ENCODE measurements at regions not wholly inside any gene's neighbourhood (a gene's known extent, or its start where the extent isn't known, plus 50 kb on each side); places are given as distances from the start of the nearest gene placed in this dataset.
"Not testable (repeated sequence)": the region's sequence is repeated elsewhere in the genome, so short reads cannot be mapped to it uniquely, and the experiment has no call there.

DNA sequence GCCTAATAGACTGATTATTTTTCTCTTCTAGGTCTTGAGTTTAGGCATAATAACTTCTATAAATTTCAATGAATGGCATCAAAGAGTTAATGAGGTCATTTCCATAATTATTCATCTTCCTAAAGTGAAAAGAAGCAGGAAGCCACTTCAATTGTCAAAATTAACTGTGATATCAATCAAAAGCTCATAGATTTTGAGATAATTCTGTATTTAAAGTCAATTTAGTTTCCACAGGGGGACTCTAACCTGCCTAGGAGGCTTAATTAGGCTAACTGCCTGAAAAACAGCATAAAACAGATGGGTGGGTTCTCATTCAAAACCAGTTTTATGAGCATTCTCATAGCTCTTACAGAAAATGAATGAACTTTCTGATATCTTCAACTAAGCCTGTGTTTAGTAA lies 177.8 kb downstream of the OTOL1 start:
- H3K4me2 ChIP-seq (ENCODE audit: insufficient read depth, insufficient read length, low read length), result no peak overlapping the region
- no peak overlapping the region for H3K4ac ChIP-seq (ENCODE audit: low read depth, low read length)
- Mint-ChIP-seq H3K4me1 (peaks cover 30 to 31% of the 10 kb centered on the region in 2 experiments), H3K36me3 (ENCODE audit: insufficient read depth in 1 of 3, low read depth in 3 of 3) (peaks cover 16 to 23% (median 17%) of the 10 kb centered on the region in 3 experiments), H3K27me3 (ENCODE audit: low read depth) (no peaks in the 10 kb centered on the region), H3K27ac (peak overlapping the region in 2 of 3 experiments; percentile 12 to 76; a peak in 4 of 7 replicates), H3K4me3 (no peak overlapping the region), H3K9me3 (peaks cover 12 to 17% of the 10 kb centered on the region in 2 experiments)
- H3K27me3 ChIP-seq (ENCODE audit: insufficient read depth, low read length), result no peaks in the 10 kb centered on the region
- H3K23me2 ChIP-seq (ENCODE audit: insufficient read length, low read depth, low read length, poor library complexity, severe bottlenecking), result no peaks in the 10 kb centered on the region
- DNase-seq, result no peak
- H4K91ac ChIP-seq (ENCODE audit: insufficient read length, low read depth, low read length), result no peak overlapping the region
- H2BK120ac ChIP-seq (ENCODE audit: low read depth, low read length, poor library complexity, severe bottlenecking), result no peak overlapping the region
- no peak overlapping the region for H2AK5ac ChIP-seq (ENCODE audit: insufficient read length, low read length)
- no peak overlapping the region for H2BK15ac ChIP-seq (ENCODE audit: low read depth, low read length)
- H3K9me3 ChIP-seq (ENCODE audit: control insufficient read depth, low read depth, low read length), result no peaks in the 10 kb centered on the region
- H2AFZ ChIP-seq (ENCODE audit: low read length), result no peak overlapping the region
- H3K4me1 ChIP-seq (ENCODE audit: insufficient read depth, low read length), result peaks cover 4% of the 10 kb centered on the region; the same call in 1 of the 2 replicates
- no peak overlapping the region for H3K14ac ChIP-seq (ENCODE audit: insufficient read depth, low read length)
- no peak overlapping the region for H3K18ac ChIP-seq (ENCODE audit: insufficient read length, low read depth, low read length)
- H4K20me1 ChIP-seq (ENCODE audit: control insufficient read depth, insufficient read depth, insufficient read length), result no peaks in the 10 kb centered on the region
- no peak overlapping the region for H2BK5ac ChIP-seq (ENCODE audit: insufficient read length, low read length)
- H2BK12ac ChIP-seq (ENCODE audit: insufficient read length, low read depth, low read length), result no peak overlapping the region
- H4K5ac ChIP-seq (ENCODE audit: insufficient read length, low read depth, low read length), result no peak overlapping the region
- no peak overlapping the region for H3T11ph ChIP-seq (ENCODE audit: low read length)
- H2BK20ac ChIP-seq (ENCODE audit: low read depth, low read length, poor library complexity, severe bottlenecking), result no peak overlapping the region
- no peak overlapping the region for H4K8ac ChIP-seq (replicated peaks; ENCODE audit: insufficient read length, low read depth, low read length)
- no peak overlapping the region for H3K27ac ChIP-seq (ENCODE audit: insufficient read length, low read depth, low read length)
- H3K79me1 ChIP-seq (ENCODE audit: insufficient read depth, low read depth, low read length, poor library complexity, severe bottlenecking), result no peaks in the 10 kb centered on the region
- no peak overlapping the region for H3K23ac ChIP-seq (ENCODE audit: insufficient read length, low read depth, low read length)
- no peak overlapping the region for H3K56ac ChIP-seq (ENCODE audit: insufficient read length, low read depth, low read length)
- TF ChIP-seq, protein P1, sequence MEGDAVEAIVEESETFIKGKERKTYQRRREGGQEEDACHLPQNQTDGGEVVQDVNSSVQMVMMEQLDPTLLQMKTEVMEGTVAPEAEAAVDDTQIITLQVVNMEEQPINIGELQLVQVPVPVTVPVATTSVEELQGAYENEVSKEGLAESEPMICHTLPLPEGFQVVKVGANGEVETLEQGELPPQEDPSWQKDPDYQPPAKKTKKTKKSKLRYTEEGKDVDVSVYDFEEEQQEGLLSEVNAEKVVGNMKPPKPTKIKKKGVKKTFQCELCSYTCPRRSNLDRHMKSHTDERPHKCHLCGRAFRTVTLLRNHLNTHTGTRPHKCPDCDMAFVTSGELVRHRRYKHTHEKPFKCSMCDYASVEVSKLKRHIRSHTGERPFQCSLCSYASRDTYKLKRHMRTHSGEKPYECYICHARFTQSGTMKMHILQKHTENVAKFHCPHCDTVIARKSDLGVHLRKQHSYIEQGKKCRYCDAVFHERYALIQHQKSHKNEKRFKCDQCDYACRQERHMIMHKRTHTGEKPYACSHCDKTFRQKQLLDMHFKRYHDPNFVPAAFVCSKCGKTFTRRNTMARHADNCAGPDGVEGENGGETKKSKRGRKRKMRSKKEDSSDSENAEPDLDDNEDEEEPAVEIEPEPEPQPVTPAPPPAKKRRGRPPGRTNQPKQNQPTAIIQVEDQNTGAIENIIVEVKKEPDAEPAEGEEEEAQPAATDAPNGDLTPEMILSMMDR (conservative IDR thresholded peaks at IDR 0.05), result no peak
- H3K79me2 ChIP-seq (ENCODE audit: insufficient read depth, low read length), result no peaks in the 10 kb centered on the region
- H3K9ac ChIP-seq (ENCODE audit: extremely low read depth, insufficient read length, low read length), result no peak overlapping the region

DNA sequence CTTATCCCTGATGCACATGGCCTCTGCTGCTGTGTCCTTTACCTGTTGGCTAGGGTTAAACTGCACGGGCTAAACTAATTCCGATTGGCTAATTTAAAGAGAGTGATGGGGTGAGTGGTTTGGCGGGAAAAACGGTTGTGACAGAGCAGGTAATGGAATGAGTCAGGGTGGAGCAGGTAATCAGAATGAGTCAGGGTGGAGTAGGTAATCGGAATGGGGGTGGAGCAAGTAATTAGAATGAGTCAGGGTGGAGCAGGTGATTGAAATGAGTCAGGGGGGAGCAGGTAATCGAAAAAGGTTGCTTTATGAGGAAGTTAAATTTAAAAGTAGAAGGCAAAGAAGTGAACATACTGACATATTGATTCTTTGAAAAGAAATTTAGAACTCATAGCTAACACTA lies 185.2 kb downstream of the OTOL1 start:
- H4K91ac ChIP-seq (ENCODE audit: insufficient read length, low read depth, low read length); H2BK15ac ChIP-seq (ENCODE audit: low read depth, low read length); H3T11ph ChIP-seq (ENCODE audit: low read length); H3K14ac ChIP-seq (ENCODE audit: insufficient read depth, low read length); H2AFZ ChIP-seq (ENCODE audit: low read length); H3K27me3 Mint-ChIP-seq (ENCODE audit: low read depth); H3K9ac ChIP-seq (ENCODE audit: extremely low read depth, insufficient read length, low read length); H3K27ac ChIP-seq (ENCODE audit: insufficient read length, low read depth, low read length); DNase-seq; H3K56ac ChIP-seq (ENCODE audit: insufficient read length, low read depth, low read length); H3K23me2 ChIP-seq (ENCODE audit: insufficient read length, low read depth, low read length, poor library complexity, severe bottlenecking); H3K9me3 ChIP-seq (ENCODE audit: control insufficient read depth, low read depth, low read length); H2AK5ac ChIP-seq (ENCODE audit: insufficient read length, low read length); H4K20me1 ChIP-seq (ENCODE audit: control insufficient read depth, insufficient read depth, insufficient read length); H4K8ac ChIP-seq (replicated peaks; ENCODE audit: insufficient read length, low read depth, low read length); H3K79me2 ChIP-seq (ENCODE audit: insufficient read depth, low read length); H3K4ac ChIP-seq (ENCODE audit: low read depth, low read length); H3K4me1 ChIP-seq (ENCODE audit: insufficient read depth, low read length); H2BK12ac ChIP-seq (ENCODE audit: insufficient read length, low read depth, low read length); H3K4me3 Mint-ChIP-seq; H3K18ac ChIP-seq (ENCODE audit: insufficient read length, low read depth, low read length); H3K27me3 ChIP-seq (ENCODE audit: insufficient read depth, low read length); H3K23ac ChIP-seq (ENCODE audit: insufficient read length, low read depth, low read length); H3K79me1 ChIP-seq (ENCODE audit: insufficient read depth, low read depth, low read length, poor library complexity, severe bottlenecking); H2BK5ac ChIP-seq (ENCODE audit: insufficient read length, low read length); H2BK120ac ChIP-seq (ENCODE audit: low read depth, low read length, poor library complexity, severe bottlenecking); H2BK20ac ChIP-seq (ENCODE audit: low read depth, low read length, poor library complexity, severe bottlenecking); H3K4me2 ChIP-seq (ENCODE audit: insufficient read depth, insufficient read length, low read length); H4K5ac ChIP-seq (ENCODE audit: insufficient read length, low read depth, low read length): not testable (repeated sequence)
- Mint-ChIP-seq H3K27ac (peak overlapping the region in 1 of 3 experiments; percentile 12; a peak in 2 of 7 replicates), H3K36me3 (ENCODE audit: insufficient read depth in 1 of 3, low read depth in 3 of 3) (peaks cover 0 to 34% (median 11%) of the 10 kb centered on the region in 3 experiments), H3K4me1 (peaks cover 16% of the 10 kb centered on the region in 2 experiments), H3K9me3 (peaks cover 7 to 11% of the 10 kb centered on the region in 2 experiments)
- no CpG with 5 or more reads among the region's 6 CpGs for WGBS (ENCODE audit: extremely low coverage, insufficient read length, low lambda C conversion rate)

All from H9 (cell line).